GM12878 (cell line): ENCODE measurements at regions not wholly inside any gene's neighbourhood (a gene's known extent, or its start where the extent isn't known, plus 50 kb on each side); places are given as distances from the start of the nearest gene placed in this dataset.
A peak's percentile ranks its signal among the peaks of the same experiment; 100 is the strongest.

Source experiments
- EP300 ChIP-seq, 2 experiments: fragments of 150-350 bp in 1 of 2; IDR thresholded peaks; 2 replicates each; pipeline ENCODE4 v1.6.1; 2011 to 2012; ENCODE audit warnings: low read depth in 2 of 2, low read length in 2 of 2, borderline replicate concordance in 1 of 2, improper control_type of control experiment in 1 of 2, inconsistent platforms in 1 of 2; ENCODE audit not compliant: control insufficient read depth in 1 of 2
- POLR2A ChIP-seq: IDR thresholded peaks from 2 replicates; pipeline ENCODE4 v1.6.1; 2011; ENCODE audit warnings: low read depth, mild to moderate bottlenecking, low read length
- USF2 ChIP-seq: IDR thresholded peaks from 2 replicates; pipeline ENCODE4 v1.6.1; 2011; ENCODE audit warnings: low read depth, low read length, improper control_type of control experiment, borderline replicate concordance

GRCh38 chr12:75944097-75944904, 87.3 kb downstream of the PHLDA1 start:
- TF ChIP-seq EP300 (IDR thresholded peaks at IDR 0.05; ENCODE audit: borderline replicate concordance in 1 of 2, control insufficient read depth in 1 of 2, low read depth in 2 of 2, low read length in 2 of 2) (0 out of 4 replicates have a peak, but pooled peaks of 1 of the 2 experiments have one; percentile 24), USF2 (no peak), POLR2A (no peak)
